ENCODE measurements at regions not wholly inside any gene's neighbourhood (a gene's known extent, or its start where the extent isn't known, plus 50 kb on each side); places are given as distances from the start of the nearest gene placed in this dataset.
"Not testable (repeated sequence)": the region's sequence is repeated elsewhere in the genome, so short reads cannot be mapped to it uniquely, and the experiment has no call there.

DNA sequence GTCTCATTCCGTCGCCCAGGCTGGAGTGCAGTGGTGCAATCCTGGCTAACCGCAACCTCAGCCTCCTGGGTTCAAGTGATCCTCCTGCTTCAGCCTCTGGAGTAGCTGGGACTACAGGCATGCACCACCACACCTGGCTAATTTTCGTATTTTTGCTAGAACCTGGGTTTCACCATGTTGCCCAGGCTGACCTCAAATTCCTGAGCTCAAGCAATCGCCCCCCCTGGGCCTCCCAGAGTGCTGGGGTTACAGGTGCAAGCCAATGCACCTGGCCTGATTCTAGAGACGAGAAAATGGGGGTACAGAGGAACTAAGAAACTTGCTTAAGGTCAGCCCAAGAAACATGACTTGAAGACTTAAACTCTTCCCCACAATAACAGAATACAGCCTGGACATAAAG, 111.0 kb downstream of the PRR15 start:
- H2BK120ac ChIP-seq (ENCODE audit: low read depth, low read length); H3K23ac ChIP-seq (ENCODE audit: low read length in 2 of 2); H2BK12ac ChIP-seq (ENCODE audit: low read length in 2 of 2); H2AK5ac ChIP-seq (ENCODE audit: low read length, severe bottlenecking); H3K36me3 ChIP-seq (ENCODE audit: control insufficient read depth in 1 of 2, insufficient read depth in 2 of 2, low read depth in 1 of 2, low read length in 2 of 2); H3K4ac ChIP-seq (ENCODE audit: low read depth in 1 of 2, low read length in 2 of 2); H4K8ac ChIP-seq (ENCODE audit: low read length); H3K9me3 ChIP-seq (ENCODE audit: control insufficient read depth, low read length); H3K4me1 ChIP-seq (ENCODE audit: control insufficient read depth, insufficient read depth, low read depth, low read length); H2BK5ac ChIP-seq (ENCODE audit: low read depth, low read length, poor library complexity, severe bottlenecking); H3K18ac ChIP-seq (ENCODE audit: low read depth in 1 of 2, low read length in 2 of 2); H3K27me3 ChIP-seq (ENCODE audit: control insufficient read depth in 1 of 2, insufficient read depth in 1 of 2, low read length in 2 of 2); H3K27ac ChIP-seq (ENCODE audit: low read length, poor library complexity, severe bottlenecking); H2AFZ ChIP-seq (ENCODE audit: low read depth, low read length); H2BK15ac ChIP-seq (ENCODE audit: low read depth, poor library complexity, severe bottlenecking); H3K4me2 ChIP-seq (ENCODE audit: low read length, poor library complexity, severe bottlenecking); H3K9ac ChIP-seq (ENCODE audit: low read length); DNase-seq; H3K4me3 ChIP-seq (ENCODE audit: insufficient read depth in 1 of 2, low read depth in 1 of 2, low read length in 2 of 2); H3K79me1 ChIP-seq (replicated peaks; ENCODE audit: low read length, poor library complexity, severe bottlenecking); H3K14ac ChIP-seq (ENCODE audit: low read length in 2 of 2); H4K91ac ChIP-seq (ENCODE audit: low read length): not testable (repeated sequence)
- 89% methylated on average over 3 of the region's 6 CpGs for WGBS

DNA sequence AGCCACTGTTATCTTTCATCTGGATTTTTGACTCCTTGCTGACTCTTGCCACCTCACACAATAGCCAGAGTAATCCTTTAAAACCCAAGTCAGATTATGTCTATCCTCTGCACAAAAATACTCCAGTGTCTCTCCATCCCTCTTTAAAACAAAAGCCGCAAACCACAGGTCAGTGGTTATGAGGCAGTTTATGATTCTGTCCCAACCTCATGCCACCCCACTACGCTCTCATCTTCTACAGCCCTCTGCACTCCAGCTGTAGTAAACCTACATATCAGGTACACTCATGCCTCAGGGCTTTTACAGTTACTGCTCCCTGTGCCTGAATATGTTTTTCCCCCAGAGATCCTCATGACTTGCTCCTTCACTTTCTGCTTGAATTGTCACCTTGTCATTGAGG, 113.6 kb downstream of the PRR15 start:
- not testable (repeated sequence) for H2BK120ac ChIP-seq (ENCODE audit: low read depth, low read length); H4K8ac ChIP-seq (ENCODE audit: low read length); H2BK12ac ChIP-seq (ENCODE audit: low read length in 2 of 2); H3K14ac ChIP-seq (ENCODE audit: low read length in 2 of 2); H3K79me1 ChIP-seq (replicated peaks; ENCODE audit: low read length, poor library complexity, severe bottlenecking); H2BK15ac ChIP-seq (ENCODE audit: low read depth, poor library complexity, severe bottlenecking); H3K4me2 ChIP-seq (ENCODE audit: low read length, poor library complexity, severe bottlenecking); H2AFZ ChIP-seq (ENCODE audit: low read depth, low read length); H3K18ac ChIP-seq (ENCODE audit: low read depth in 1 of 2, low read length in 2 of 2); H3K27me3 ChIP-seq (ENCODE audit: control insufficient read depth in 1 of 2, insufficient read depth in 1 of 2, low read length in 2 of 2); H2AK5ac ChIP-seq (ENCODE audit: low read length, severe bottlenecking); H3K23ac ChIP-seq (ENCODE audit: low read length in 2 of 2); H3K9ac ChIP-seq (ENCODE audit: low read length); H3K4me3 ChIP-seq (ENCODE audit: insufficient read depth in 1 of 2, low read depth in 1 of 2, low read length in 2 of 2); H4K91ac ChIP-seq (ENCODE audit: low read length); H3K36me3 ChIP-seq (ENCODE audit: control insufficient read depth in 1 of 2, insufficient read depth in 2 of 2, low read depth in 1 of 2, low read length in 2 of 2); H3K27ac ChIP-seq (ENCODE audit: low read length, poor library complexity, severe bottlenecking); H3K4me1 ChIP-seq (ENCODE audit: control insufficient read depth, insufficient read depth, low read depth, low read length); H2BK5ac ChIP-seq (ENCODE audit: low read depth, low read length, poor library complexity, severe bottlenecking); DNase-seq; H3K4ac ChIP-seq (ENCODE audit: low read depth in 1 of 2, low read length in 2 of 2); H3K9me3 ChIP-seq (ENCODE audit: control insufficient read depth, low read length)
- over 99% methylated on average over 2 of the region's 2 CpGs for WGBS

GRCh38 chr7:29679963-29680362, 116.3 kb downstream of the PRR15 start:
- H3K9ac ChIP-seq (ENCODE audit: low read length); H3K4me3 ChIP-seq (ENCODE audit: insufficient read depth in 1 of 2, low read depth in 1 of 2, low read length in 2 of 2); H3K4ac ChIP-seq (ENCODE audit: low read depth in 1 of 2, low read length in 2 of 2); H3K4me1 ChIP-seq (ENCODE audit: control insufficient read depth, insufficient read depth, low read depth, low read length); H2AK5ac ChIP-seq (ENCODE audit: low read length, severe bottlenecking); H3K4me2 ChIP-seq (ENCODE audit: low read length, poor library complexity, severe bottlenecking); H3K79me1 ChIP-seq (replicated peaks; ENCODE audit: low read length, poor library complexity, severe bottlenecking); H4K8ac ChIP-seq (ENCODE audit: low read length); H3K36me3 ChIP-seq (ENCODE audit: control insufficient read depth in 1 of 2, insufficient read depth in 2 of 2, low read depth in 1 of 2, low read length in 2 of 2); H2BK12ac ChIP-seq (ENCODE audit: low read length in 2 of 2); H2AFZ ChIP-seq (ENCODE audit: low read depth, low read length); H2BK15ac ChIP-seq (ENCODE audit: low read depth, poor library complexity, severe bottlenecking); H2BK5ac ChIP-seq (ENCODE audit: low read depth, low read length, poor library complexity, severe bottlenecking); H3K23ac ChIP-seq (ENCODE audit: low read length in 2 of 2); DNase-seq; H2BK120ac ChIP-seq (ENCODE audit: low read depth, low read length); H3K27ac ChIP-seq (ENCODE audit: low read length, poor library complexity, severe bottlenecking); H4K91ac ChIP-seq (ENCODE audit: low read length); H3K27me3 ChIP-seq (ENCODE audit: control insufficient read depth in 1 of 2, insufficient read depth in 1 of 2, low read length in 2 of 2); H3K9me3 ChIP-seq (ENCODE audit: control insufficient read depth, low read length); H3K14ac ChIP-seq (ENCODE audit: low read length in 2 of 2); H3K18ac ChIP-seq (ENCODE audit: low read depth in 1 of 2, low read length in 2 of 2): not testable (repeated sequence)
- WGBS, result no CpG with 5 or more reads among the region's 2 CpGs

DNA sequence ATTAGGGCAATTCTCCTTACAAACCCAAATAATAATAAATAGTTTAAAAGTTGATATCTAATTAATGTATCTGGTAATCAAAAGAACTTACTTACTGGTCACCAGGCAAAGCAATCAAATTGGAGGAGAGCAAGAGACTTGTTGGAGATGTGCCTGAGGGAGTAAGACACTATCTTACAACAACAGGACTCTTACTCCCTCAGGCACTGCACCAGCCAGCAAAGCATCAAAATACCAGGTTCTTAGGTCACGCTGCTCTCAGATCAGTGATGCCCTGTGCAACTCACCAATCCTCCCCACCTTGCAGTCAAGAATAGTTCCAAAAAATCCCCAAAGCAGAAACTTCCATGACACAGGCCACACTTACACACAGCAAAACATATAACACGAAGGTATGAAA, 117.0 kb downstream of the PRR15 start:
- not testable (repeated sequence) for H3K23ac ChIP-seq (ENCODE audit: low read length in 2 of 2); H2AK5ac ChIP-seq (ENCODE audit: low read length, severe bottlenecking); H2BK5ac ChIP-seq (ENCODE audit: low read depth, low read length, poor library complexity, severe bottlenecking); H3K4me2 ChIP-seq (ENCODE audit: low read length, poor library complexity, severe bottlenecking); H4K91ac ChIP-seq (ENCODE audit: low read length); H3K4ac ChIP-seq (ENCODE audit: low read depth in 1 of 2, low read length in 2 of 2); H3K4me1 ChIP-seq (ENCODE audit: control insufficient read depth, insufficient read depth, low read depth, low read length); H3K9me3 ChIP-seq (ENCODE audit: control insufficient read depth, low read length); H3K4me3 ChIP-seq (ENCODE audit: insufficient read depth in 1 of 2, low read depth in 1 of 2, low read length in 2 of 2); H2AFZ ChIP-seq (ENCODE audit: low read depth, low read length); H3K14ac ChIP-seq (ENCODE audit: low read length in 2 of 2); H3K27me3 ChIP-seq (ENCODE audit: control insufficient read depth in 1 of 2, insufficient read depth in 1 of 2, low read length in 2 of 2); H3K36me3 ChIP-seq (ENCODE audit: control insufficient read depth in 1 of 2, insufficient read depth in 2 of 2, low read depth in 1 of 2, low read length in 2 of 2); DNase-seq; H2BK120ac ChIP-seq (ENCODE audit: low read depth, low read length); H3K9ac ChIP-seq (ENCODE audit: low read length); H3K27ac ChIP-seq (ENCODE audit: low read length, poor library complexity, severe bottlenecking); H3K79me1 ChIP-seq (replicated peaks; ENCODE audit: low read length, poor library complexity, severe bottlenecking); H2BK15ac ChIP-seq (ENCODE audit: low read depth, poor library complexity, severe bottlenecking); H2BK12ac ChIP-seq (ENCODE audit: low read length in 2 of 2); H4K8ac ChIP-seq (ENCODE audit: low read length); H3K18ac ChIP-seq (ENCODE audit: low read depth in 1 of 2, low read length in 2 of 2)
- 100% methylated on average over 1 of the region's 2 CpGs for WGBS

Data from mesenchymal stem cell (in vitro differentiated cells and primary cell).